WERI-Rb-1 (cell line): ENCODE measurements at regions not wholly inside any gene's neighbourhood (a gene's known extent, or its start where the extent isn't known, plus 50 kb on each side); places are given as distances from the start of the nearest gene placed in this dataset.

Experiments used
- DNase-seq: peaks from one replicate; pipeline ENCODE4 v3.0.0-alpha.2; 2020
- H3K27ac ChIP-seq: fragments of 250-450 bp; sonication (Bioruptor Pico); 2 replicates; pipeline ENCODE4 v1.5.1; 2020; ENCODE audit warnings: mild to moderate bottlenecking, moderate library complexity
- H3K27me3 ChIP-seq: fragments of 250-450 bp; sonication (Bioruptor Pico); 2 replicates; pipeline ENCODE4 v1.5.1; 2021; ENCODE audit warnings: mild to moderate bottlenecking, low read depth, moderate library complexity; ENCODE audit not compliant: insufficient read depth, severe bottlenecking
- H3K36me3 ChIP-seq: fragments of 250-450 bp; sonication (Bioruptor Pico); 2 replicates; pipeline ENCODE4 v1.5.1; 2020; ENCODE audit warnings: mild to moderate bottlenecking, moderate library complexity
- H3K4me3 ChIP-seq: 2 replicates; pipeline ENCODE4 v1.5.1; 2011; ENCODE audit warnings: low read depth, mild to moderate bottlenecking, control low read depth, low read length
- H3K9me3 ChIP-seq: fragments of 250-450 bp; sonication (Bioruptor Pico); 2 replicates; pipeline ENCODE4 v1.5.1; 2021; ENCODE audit warnings: mild to moderate bottlenecking, moderate library complexity; ENCODE audit not compliant: severe bottlenecking
- CTCF ChIP-seq: IDR thresholded peaks from 2 replicates; pipeline ENCODE4 v1.5.1; 2011; ENCODE audit warnings: low read depth, mild to moderate bottlenecking, control low read depth, inconsistent platforms, low read length

DNA sequence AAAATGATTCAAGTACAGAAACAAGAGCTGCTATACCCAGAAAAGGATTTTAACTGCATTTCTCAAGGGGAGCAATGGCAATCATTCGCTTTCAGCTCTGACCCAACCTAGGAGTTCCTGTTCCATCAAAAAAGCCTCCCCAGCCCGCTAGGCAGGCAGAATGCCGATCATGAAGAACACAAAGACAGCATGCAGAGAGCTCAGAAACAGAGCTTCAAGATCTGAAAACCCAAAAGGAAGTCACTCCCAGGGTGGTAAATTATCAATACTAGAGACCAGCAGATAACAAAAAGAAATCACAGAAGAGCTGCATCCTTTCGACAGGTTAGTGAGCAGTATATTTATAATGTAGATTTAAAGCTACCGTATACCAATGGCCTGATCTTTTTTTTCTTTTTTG is 84.8 kb upstream of the CRIM1 start:
- DNase-seq = no peak
- no peak overlapping the region for H3K27ac ChIP-seq
- no peaks in the 10 kb centered on the region for H3K9me3 ChIP-seq
- TF ChIP-seq CTCF = no peak
- no peaks in the 10 kb centered on the region for H3K27me3 ChIP-seq
- no peak overlapping the region for H3K4me3 ChIP-seq
- no peaks in the 10 kb centered on the region for H3K36me3 ChIP-seq

DNA sequence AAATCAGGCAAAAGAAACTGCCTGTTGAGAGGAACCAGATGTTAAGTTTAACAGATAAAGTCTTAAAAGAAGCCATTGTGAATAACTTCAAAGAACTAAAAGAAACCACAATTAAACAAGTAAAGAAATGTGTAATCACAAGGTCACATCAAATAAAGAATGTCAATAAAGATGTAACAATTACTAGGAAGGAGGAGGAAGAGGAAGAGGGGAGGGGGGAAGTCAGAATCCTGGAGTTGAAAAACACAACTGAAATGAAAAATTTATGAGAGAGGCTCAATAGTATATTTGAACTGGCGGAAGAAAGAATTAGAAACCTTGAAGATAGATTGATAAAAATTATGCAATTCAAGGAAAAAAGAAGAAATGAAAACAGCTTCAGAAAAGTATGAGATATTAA is 88.4 kb upstream of the CRIM1 start:
- no peaks in the 10 kb centered on the region for H3K27me3 ChIP-seq
- DNase-seq = no peak
- no peak for TF ChIP-seq CTCF
- H3K4me3 ChIP-seq = no peak overlapping the region
- no peaks in the 10 kb centered on the region for H3K9me3 ChIP-seq
- H3K27ac ChIP-seq = no peak overlapping the region
- no peaks in the 10 kb centered on the region for H3K36me3 ChIP-seq

- H3K36me3 ChIP-seq = no peaks in the 10 kb centered on the region
- no peaks in the 10 kb centered on the region for H3K27me3 ChIP-seq
- no peak overlapping the region for H3K4me3 ChIP-seq
- no peak overlapping the region for H3K27ac ChIP-seq
- no peak for TF ChIP-seq CTCF
- no peaks in the 10 kb centered on the region for H3K9me3 ChIP-seq
- no peak for DNase-seq
Measured at GRCh38 chr2:36266536-36267121, 88.9 kb upstream of the CRIM1 start.

- Histone ChIP-seq H3K36me3 (no peaks in the 10 kb centered on the region), H3K9me3 (no peaks in the 10 kb centered on the region), H3K27me3 (no peaks in the 10 kb centered on the region), H3K27ac (no peak overlapping the region), H3K4me3 (no peak overlapping the region)
- TF ChIP-seq CTCF = no peak
- no peak for DNase-seq
Measured at GRCh38 chr2:36262581-36262980, 93.0 kb upstream of the CRIM1 start.

GRCh38 chr2:36255863-36256262 is 99.7 kb upstream of the CRIM1 start:
- no peaks in the 10 kb centered on the region for H3K36me3 ChIP-seq
- no peak overlapping the region for H3K4me3 ChIP-seq
- no peaks in the 10 kb centered on the region for H3K9me3 ChIP-seq
- no peak overlapping the region for H3K27ac ChIP-seq
- DNase-seq = no peak
- H3K27me3 ChIP-seq = peaks cover 5% of the 10 kb centered on the region
- no peak for TF ChIP-seq CTCF

- Histone ChIP-seq H3K27me3 (peaks cover 5% of the 10 kb centered on the region), H3K36me3 (no peaks in the 10 kb centered on the region), H3K27ac (no peak overlapping the region), H3K4me3 (no peak overlapping the region), H3K9me3 (no peaks in the 10 kb centered on the region)
- no peak for DNase-seq
- TF ChIP-seq CTCF = no peak
Measured at GRCh38 chr2:36253086-36253485, 102.5 kb upstream of the CRIM1 start.
